ENCODE measurements at regions not wholly inside any gene's neighbourhood (a gene's known extent, or its start where the extent isn't known, plus 50 kb on each side); places are given as distances from the start of the nearest gene placed in this dataset.

DNA sequence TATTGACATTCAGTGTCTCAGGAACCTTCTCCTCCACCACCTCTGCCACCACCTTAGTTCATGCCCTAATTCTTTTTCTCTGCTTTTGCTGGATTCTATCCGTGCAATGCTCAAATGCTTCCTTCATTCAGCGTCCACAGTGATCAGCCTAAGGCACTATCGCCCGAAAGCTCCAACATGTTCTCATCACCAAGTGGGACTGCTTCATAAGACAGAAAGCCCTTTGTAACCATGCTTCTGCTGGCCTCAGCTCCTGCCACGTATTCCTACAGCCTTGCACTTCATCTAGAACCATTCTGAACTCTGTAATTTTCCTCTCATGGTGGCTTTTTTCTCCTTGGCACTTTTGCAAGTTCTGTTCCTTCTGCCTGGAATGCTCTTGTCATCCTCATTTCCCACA lies 222.9 kb downstream of the HNMT start:
- ChIA-PET CTCF (no interaction called here), POLR2A (no interaction called here)
- TF ChIP-seq, protein P1, sequence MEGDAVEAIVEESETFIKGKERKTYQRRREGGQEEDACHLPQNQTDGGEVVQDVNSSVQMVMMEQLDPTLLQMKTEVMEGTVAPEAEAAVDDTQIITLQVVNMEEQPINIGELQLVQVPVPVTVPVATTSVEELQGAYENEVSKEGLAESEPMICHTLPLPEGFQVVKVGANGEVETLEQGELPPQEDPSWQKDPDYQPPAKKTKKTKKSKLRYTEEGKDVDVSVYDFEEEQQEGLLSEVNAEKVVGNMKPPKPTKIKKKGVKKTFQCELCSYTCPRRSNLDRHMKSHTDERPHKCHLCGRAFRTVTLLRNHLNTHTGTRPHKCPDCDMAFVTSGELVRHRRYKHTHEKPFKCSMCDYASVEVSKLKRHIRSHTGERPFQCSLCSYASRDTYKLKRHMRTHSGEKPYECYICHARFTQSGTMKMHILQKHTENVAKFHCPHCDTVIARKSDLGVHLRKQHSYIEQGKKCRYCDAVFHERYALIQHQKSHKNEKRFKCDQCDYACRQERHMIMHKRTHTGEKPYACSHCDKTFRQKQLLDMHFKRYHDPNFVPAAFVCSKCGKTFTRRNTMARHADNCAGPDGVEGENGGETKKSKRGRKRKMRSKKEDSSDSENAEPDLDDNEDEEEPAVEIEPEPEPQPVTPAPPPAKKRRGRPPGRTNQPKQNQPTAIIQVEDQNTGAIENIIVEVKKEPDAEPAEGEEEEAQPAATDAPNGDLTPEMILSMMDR (IDR thresholded peaks at IDR 0.05; ENCODE audit: insufficient read depth, low read length, missing control alignments), result no peak
- DNase-seq (ENCODE audit: low read depth, low spot score), result no peak
- no peak overlapping the region for H3K4me3 ChIP-seq (ENCODE audit: low read depth, low read length)

DNA sequence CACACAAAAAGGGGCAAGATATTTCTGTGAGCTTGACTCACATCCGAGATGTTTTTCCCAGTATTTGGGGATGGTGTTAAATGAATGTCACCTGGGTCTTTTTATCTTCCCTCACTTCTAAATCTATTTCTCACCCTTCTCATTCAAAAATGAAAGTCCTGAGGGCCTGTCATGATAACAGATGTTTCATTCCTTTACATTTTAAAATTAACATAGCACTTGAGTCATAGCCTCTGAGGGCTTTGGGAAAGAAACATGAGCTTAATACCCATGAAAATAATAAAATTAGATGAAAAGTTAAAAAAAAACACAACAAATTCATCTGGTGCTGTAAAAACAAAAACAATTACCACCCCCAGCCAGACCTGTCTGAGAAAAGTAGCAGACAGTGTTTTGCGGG lies 226.7 kb downstream of the HNMT start:
- ChIA-PET CTCF (no interaction called here), POLR2A (no interaction called here)
- TF ChIP-seq, protein P1 (IDR thresholded peaks at IDR 0.05; ENCODE audit: insufficient read depth, low read length, missing control alignments), result no peak
- DNase-seq (ENCODE audit: low read depth, low spot score), result no peak
- H3K4me3 ChIP-seq (ENCODE audit: low read depth, low read length), result no peak overlapping the region

DNA sequence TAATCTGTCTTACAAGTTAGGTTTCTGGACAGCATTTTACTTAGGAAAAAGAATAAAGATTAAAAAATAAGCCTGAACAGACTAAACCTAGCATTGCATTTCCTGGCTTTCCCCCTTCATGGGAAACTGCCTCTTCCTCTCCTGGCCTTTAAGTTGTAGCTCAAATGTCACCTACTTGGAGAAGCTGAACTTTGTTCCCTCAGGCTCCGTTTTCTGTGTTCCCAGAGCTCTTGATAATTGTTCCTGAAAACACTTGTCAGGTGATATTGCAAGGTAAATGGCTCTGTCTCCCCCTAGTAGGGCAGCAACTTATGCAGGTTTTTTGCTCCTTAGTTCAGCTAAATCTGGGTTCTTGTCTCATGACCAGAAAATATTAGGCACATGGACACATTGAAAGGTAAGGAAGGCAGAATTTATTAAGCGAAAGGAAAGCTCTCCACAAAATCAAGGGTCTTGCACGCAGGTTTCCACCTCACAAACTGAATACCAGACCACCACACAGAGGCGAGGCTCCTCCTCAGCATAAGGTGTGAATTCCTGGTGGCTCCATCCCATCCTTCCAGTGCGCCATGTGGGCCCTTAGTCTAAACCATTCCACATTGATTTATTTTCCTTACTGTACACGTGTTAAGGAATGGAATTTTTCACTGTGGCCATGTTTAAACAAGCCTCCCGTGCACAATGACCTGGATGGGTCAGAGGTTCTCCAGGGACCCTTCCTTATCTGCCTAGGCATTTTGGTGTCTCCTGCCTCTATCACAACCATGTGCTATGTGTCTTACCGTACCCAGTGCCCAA lies 229.3 kb downstream of the HNMT start:
- TF ChIP-seq, protein P1 (IDR thresholded peaks at IDR 0.05; ENCODE audit: insufficient read depth, low read length, missing control alignments), result no peak
- no peak for DNase-seq (ENCODE audit: low read depth, low spot score)
- ChIA-PET POLR2A (no interaction called here), CTCF (no interaction called here)
- no peak overlapping the region for H3K4me3 ChIP-seq (ENCODE audit: low read depth, low read length)

DNA sequence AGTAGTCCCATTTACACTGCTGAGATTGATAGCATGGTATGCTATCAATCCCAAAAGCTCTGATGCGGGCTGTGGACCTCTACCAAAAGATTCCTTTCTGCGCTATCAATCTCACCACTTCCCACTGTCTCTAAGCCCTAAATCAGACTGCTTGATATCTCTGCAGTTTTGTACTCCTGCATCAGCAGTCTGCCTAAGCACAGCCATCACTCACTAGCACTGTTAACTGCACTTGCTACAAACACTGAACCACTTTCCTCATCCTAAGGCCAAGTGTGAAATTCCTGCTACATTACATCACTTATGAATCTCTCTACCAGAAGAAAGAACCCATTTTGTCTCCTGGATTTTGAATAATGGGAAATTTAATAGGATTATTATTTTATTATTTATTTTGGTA lies 237.0 kb downstream of the HNMT start:
- POLR2A ChIA-PET, result no interaction called here
- TF ChIP-seq, protein P1 (IDR thresholded peaks at IDR 0.05; ENCODE audit: insufficient read depth, low read length, missing control alignments), result no peak
- DNase-seq (ENCODE audit: low read depth, low spot score), result no peak
- CTCF ChIA-PET, result no interaction called here
- no peak overlapping the region for H3K4me3 ChIP-seq (ENCODE audit: low read depth, low read length)

DNA sequence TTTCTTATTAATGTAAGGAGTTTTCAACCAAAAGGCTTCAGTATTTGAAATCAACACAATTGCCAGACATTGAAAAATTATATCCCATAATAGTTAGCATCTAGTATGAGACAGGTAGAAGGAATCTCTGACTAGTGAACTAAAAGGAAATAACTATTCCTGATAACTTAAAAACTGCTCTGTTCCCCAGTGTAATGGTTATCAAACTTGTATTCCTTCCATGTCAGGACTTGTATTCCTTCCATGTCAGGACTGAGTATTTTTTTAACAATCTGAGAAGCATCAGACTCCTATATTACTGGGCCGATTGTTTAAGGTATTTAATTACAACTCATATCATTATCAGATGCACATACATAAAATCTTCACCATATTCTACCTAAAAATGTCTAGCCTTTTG lies 238.5 kb downstream of the HNMT start:
- CTCF ChIA-PET, result no interaction called here
- DNase-seq (ENCODE audit: low read depth, low spot score), result no peak
- TF ChIP-seq, protein P1 (IDR thresholded peaks at IDR 0.05; ENCODE audit: insufficient read depth, low read length, missing control alignments), result no peak
- H3K4me3 ChIP-seq (ENCODE audit: low read depth, low read length), result no peak overlapping the region
- POLR2A ChIA-PET, result no interaction called here

DNA sequence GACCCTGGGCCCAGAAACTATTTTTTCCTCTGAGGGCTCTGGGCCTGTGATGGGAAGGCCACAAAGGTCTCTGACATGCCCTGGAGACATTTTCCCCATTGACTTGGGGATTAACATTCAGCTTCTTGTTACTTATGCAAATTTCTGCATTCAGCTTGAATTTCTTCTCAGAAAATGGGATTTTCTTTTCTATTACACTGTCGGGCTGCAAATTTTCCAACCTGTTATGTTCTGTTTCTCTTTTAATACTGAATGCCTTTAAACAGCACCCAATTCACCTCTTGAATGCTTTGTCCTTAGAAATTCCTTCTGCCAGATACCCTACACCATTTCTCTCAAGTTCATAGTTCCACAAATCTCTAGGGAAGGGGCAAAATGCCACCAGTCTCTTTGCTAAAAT lies 241.0 kb downstream of the HNMT start:
- H3K4me3 ChIP-seq (ENCODE audit: low read depth, low read length), result no peak overlapping the region
- no peak for DNase-seq (ENCODE audit: low read depth, low spot score)
- POLR2A ChIA-PET, result no interaction called here
- CTCF ChIA-PET, result no interaction called here
- TF ChIP-seq, protein P1 (IDR thresholded peaks at IDR 0.05; ENCODE audit: insufficient read depth, low read length, missing control alignments), result no peak
